ENCODE measurements at regions not wholly inside any gene's neighbourhood (a gene's known extent, or its start where the extent isn't known, plus 50 kb on each side); places are given as distances from the start of the nearest gene placed in this dataset.

DNA sequence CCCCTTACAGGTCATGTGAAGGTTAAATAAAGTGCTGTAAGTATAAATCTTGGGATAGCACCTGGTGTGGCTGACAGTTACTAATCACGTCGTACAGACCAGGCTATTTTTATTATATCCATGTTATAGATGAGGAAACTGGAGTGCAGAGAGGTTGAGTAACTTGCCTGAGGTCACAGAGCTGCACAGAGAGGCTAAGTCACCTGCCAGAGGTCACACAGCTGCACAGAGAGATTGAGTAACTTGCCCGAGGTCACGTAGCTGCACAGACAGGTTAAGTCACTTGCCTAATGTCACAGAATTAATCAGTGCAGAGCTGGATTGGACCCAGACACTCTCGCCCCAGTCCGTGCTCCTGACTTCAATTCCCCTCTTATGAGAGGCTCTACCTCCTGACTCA, 171.5 kb downstream of the NUP210 start:
- H3K9ac ChIP-seq (ENCODE audit: insufficient read depth in 1 of 2, low read depth in 2 of 2, low read length in 2 of 2) = no peak overlapping the region
- 2% methylated on average over 6 of the region's 6 CpGs for WGBS (ENCODE audit: insufficient coverage, low coverage, missing lambda C conversion rate)
- FAIRE-seq = peak; percentile 6
- ChIA-PET CTCF (ENCODE audit: low intra/inter-chr PET ratio) (no interaction called here), POLR2A (interaction anchor here (1.8 kb wide), 1 partner anchor 12 kb away, joined by 10 read pairs; no protein-coding TSS in a partner anchor)
- H3K27ac ChIP-seq (ENCODE audit: extremely low read depth, low read depth, low read length) = no peak overlapping the region
- H3K9me3 ChIP-seq (replicated peaks; ENCODE audit: control insufficient read depth, insufficient read depth, low read depth, low read length) = no peaks in the 10 kb centered on the region
- H3K4me1 ChIP-seq (replicated peaks in 1 of 2; ENCODE audit: control insufficient read depth in 2 of 2, insufficient read depth in 2 of 2, low read length in 2 of 2) = peaks cover 0 to 4% of the 10 kb centered on the region in 2 experiments; a peak in 1 of 5 replicates
- in situ Hi-C loops (cut with MboI) (no loop called here), intact Hi-C loops (cut with micrococcal nuclease) (no loop called here)
- H4K20me1 ChIP-seq (replicated peaks; ENCODE audit: control insufficient read depth, insufficient read depth, low read length) = peaks cover 48% of the 10 kb centered on the region
- H3K9me1 ChIP-seq (ENCODE audit: control insufficient read depth, insufficient read depth, low read length) = no peaks in the 10 kb centered on the region
- no peak overlapping the region for H2AFZ ChIP-seq (ENCODE audit: low read depth, low read length)
- no peaks in the 10 kb centered on the region for H3K79me2 ChIP-seq (ENCODE audit: control insufficient read depth, insufficient read depth, low read length)
- H3K27me3 ChIP-seq (ENCODE audit: control insufficient read depth in 2 of 2, insufficient read depth in 2 of 2, low read length in 2 of 2) = peaks cover 75 to 94% of the 10 kb centered on the region in 2 experiments
- ATAC-seq = no peak
- no TSS peak for BruUV-seq (replicated peaks)
- no peak overlapping the region for H3K4me3 ChIP-seq
- H3K4me2 ChIP-seq (ENCODE audit: insufficient read depth, low read length) = no peak overlapping the region
- no peaks in the 10 kb centered on the region for H3K36me3 ChIP-seq (ENCODE audit: control insufficient read depth, insufficient read depth, low read length)
- no peak for DNase-seq (ENCODE audit: extremely low read depth in 1 of 4, low spot score in 3 of 4)
- TF ChIP-seq RBM25 (IDR thresholded peaks at IDR 0.05; ENCODE audit: low read depth, low read length, severe bottlenecking) = peak; percentile 99
- TF ChIP-seq, protein P1, sequence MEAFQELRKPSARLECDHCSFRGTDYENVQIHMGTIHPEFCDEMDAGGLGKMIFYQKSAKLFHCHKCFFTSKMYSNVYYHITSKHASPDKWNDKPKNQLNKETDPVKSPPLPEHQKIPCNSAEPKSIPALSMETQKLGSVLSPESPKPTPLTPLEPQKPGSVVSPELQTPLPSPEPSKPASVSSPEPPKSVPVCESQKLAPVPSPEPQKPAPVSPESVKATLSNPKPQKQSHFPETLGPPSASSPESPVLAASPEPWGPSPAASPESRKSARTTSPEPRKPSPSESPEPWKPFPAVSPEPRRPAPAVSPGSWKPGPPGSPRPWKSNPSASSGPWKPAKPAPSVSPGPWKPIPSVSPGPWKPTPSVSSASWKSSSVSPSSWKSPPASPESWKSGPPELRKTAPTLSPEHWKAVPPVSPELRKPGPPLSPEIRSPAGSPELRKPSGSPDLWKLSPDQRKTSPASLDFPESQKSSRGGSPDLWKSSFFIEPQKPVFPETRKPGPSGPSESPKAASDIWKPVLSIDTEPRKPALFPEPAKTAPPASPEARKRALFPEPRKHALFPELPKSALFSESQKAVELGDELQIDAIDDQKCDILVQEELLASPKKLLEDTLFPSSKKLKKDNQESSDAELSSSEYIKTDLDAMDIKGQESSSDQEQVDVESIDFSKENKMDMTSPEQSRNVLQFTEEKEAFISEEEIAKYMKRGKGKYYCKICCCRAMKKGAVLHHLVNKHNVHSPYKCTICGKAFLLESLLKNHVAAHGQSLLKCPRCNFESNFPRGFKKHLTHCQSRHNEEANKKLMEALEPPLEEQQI (IDR thresholded peaks at IDR 0.05) = no peak
- TF ChIP-seq ADNP (tag; IDR thresholded peaks at IDR 0.05) = peak; percentile 67
- TF ChIP-seq, protein P2, sequence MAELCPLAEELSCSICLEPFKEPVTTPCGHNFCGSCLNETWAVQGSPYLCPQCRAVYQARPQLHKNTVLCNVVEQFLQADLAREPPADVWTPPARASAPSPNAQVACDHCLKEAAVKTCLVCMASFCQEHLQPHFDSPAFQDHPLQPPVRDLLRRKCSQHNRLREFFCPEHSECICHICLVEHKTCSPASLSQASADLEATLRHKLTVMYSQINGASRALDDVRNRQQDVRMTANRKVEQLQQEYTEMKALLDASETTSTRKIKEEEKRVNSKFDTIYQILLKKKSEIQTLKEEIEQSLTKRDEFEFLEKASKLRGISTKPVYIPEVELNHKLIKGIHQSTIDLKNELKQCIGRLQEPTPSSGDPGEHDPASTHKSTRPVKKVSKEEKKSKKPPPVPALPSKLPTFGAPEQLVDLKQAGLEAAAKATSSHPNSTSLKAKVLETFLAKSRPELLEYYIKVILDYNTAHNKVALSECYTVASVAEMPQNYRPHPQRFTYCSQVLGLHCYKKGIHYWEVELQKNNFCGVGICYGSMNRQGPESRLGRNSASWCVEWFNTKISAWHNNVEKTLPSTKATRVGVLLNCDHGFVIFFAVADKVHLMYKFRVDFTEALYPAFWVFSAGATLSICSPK (IDR thresholded peaks at IDR 0.05; ENCODE audit: borderline replicate concordance) = no peak
- TF ChIP-seq ZFP36 (IDR thresholded peaks at IDR 0.05; ENCODE audit: low read depth, low read length, partially characterized antibody) = peak; percentile 98
- TF ChIP-seq RFX5 (IDR thresholded peaks at IDR 0.05; ENCODE audit: low read depth, low read length) = no peak
- TF ChIP-seq ZNF586 (CRISPR knock-in tag; conservative IDR thresholded peaks at IDR 0.05) = no peak
- TF ChIP-seq, protein P3, sequence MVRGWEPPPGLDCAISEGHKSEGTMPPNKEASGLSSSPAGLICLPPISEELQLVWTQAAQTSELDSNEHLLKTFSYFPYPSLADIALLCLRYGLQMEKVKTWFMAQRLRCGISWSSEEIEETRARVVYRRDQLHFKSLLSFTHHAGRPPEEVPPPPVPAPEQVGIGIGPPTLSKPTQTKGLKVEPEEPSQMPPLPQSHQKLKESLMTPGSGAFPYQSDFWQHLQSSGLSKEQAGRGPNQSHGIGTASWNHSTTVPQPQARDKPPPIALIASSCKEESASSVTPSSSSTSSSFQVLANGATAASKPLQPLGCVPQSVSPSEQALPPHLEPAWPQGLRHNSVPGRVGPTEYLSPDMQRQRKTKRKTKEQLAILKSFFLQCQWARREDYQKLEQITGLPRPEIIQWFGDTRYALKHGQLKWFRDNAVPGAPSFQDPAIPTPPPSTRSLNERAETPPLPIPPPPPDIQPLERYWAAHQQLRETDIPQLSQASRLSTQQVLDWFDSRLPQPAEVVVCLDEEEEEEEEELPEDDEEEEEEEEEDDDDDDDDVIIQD (CRISPR knock-in tag; IDR thresholded peaks at IDR 0.05) = no peak
- no peak for TF ChIP-seq ZNF140 (CRISPR knock-in tag; IDR thresholded peaks at IDR 0.05)
- no peak for TF ChIP-seq ZNF143 (CRISPR knock-in tag; IDR thresholded peaks at IDR 0.05)
- TF ChIP-seq TEAD2 (tag; IDR thresholded peaks at IDR 0.05) = no peak
- peak; percentile 100 for TF ChIP-seq BRD9 (IDR thresholded peaks at IDR 0.05; ENCODE audit: low read depth, partially characterized antibody)
- TF ChIP-seq PRPF4 (IDR thresholded peaks at IDR 0.05; ENCODE audit: insufficient read depth, low read depth, low read length, poor library complexity, severe bottlenecking) = no peak
- no peak for TF ChIP-seq EZH2 (IDR thresholded peaks at IDR 0.05; ENCODE audit: borderline replicate concordance, low read depth, low read length)
- TF ChIP-seq HMG20B (CRISPR knock-in tag; IDR thresholded peaks at IDR 0.05) = no peak

All from K562 (cell line).